IMR-90 (cell line): ENCODE measurements at regions not wholly inside any gene's neighbourhood (a gene's known extent, or its start where the extent isn't known, plus 50 kb on each side); places are given as distances from the start of the nearest gene placed in this dataset.

ENCODE experiments used
- ATAC-seq: fragments of 200-7000 bp; cut with Tn5 transposase; 2 replicates; pipeline ENCODE4 v1.9.1; 2020; ENCODE audit warnings: low read depth, mild to moderate bottlenecking, moderate library complexity
- BruUV-seq: library from RNA; stranded (reverse); fragments of 400-500 nt; replicated peaks from 2 replicates; lab custom pipeline; 2021; lab: Mats Ljungman, UMichigan
- CTCF ChIA-PET: fragments of 300-600 bp; formaldehyde crosslinking; extraction: SDS; loops from one replicate; lab custom pipeline; 2021; ENCODE audit warnings: antibody characterized with exemption; lab: Yijun Ruan, JAX
- POLR2A ChIA-PET: fragments of 300-600 bp; sonication (Branson Sonifier 250); formaldehyde crosslinking; loops from one replicate; lab custom pipeline; 2022; ENCODE audit warnings: antibody characterized with exemption; ENCODE audit not compliant: unreplicated experiment; lab: Charles Lee
- DNase-seq: peaks from one replicate; pipeline ENCODE4 v3.0.0; 2013
- H2AFZ ChIP-seq: replicated peaks from 2 replicates; pipeline ENCODE3; 2013; ENCODE audit warnings: low read length, mild to moderate bottlenecking; ENCODE audit not compliant: poor library complexity
- H2AK5ac ChIP-seq: 2 replicates; pipeline ENCODE4 v1.6.1; 2013; ENCODE audit warnings: low read depth, low read length, inconsistent platforms
- H2AK9ac ChIP-seq: replicated peaks from 2 replicates; pipeline ENCODE3; 2013; ENCODE audit warnings: mild to moderate bottlenecking, low read depth, low read length, moderate library complexity; ENCODE audit not compliant: poor library complexity
- H2BK120ac ChIP-seq: 2 replicates; pipeline ENCODE4 v1.6.1; 2013; ENCODE audit warnings: low read depth, low read length, inconsistent platforms
- H2BK15ac ChIP-seq: 3 replicates; pipeline ENCODE4 v1.6.1; 2013; ENCODE audit warnings: low read depth, low read length, inconsistent platforms
- H2BK20ac ChIP-seq: 2 replicates; pipeline ENCODE4 v1.6.1; 2013; ENCODE audit warnings: low read depth, mild to moderate bottlenecking, inconsistent platforms, low read length, moderate library complexity
- H2BK5ac ChIP-seq: 2 replicates; pipeline ENCODE4 v1.6.1; 2013; ENCODE audit warnings: mild to moderate bottlenecking, low read depth, low read length, inconsistent platforms; ENCODE audit not compliant: poor library complexity, severe bottlenecking
- H3K14ac ChIP-seq: replicated peaks from 2 replicates; pipeline ENCODE4 v1.6.1; 2013; ENCODE audit warnings: low read depth, low read length, inconsistent platforms
- H3K18ac ChIP-seq: 2 replicates; pipeline ENCODE4 v1.6.1; 2013; ENCODE audit warnings: low read depth, low read length, control low read depth
- H3K23ac ChIP-seq: 2 replicates; pipeline ENCODE4 v1.6.1; 2013; ENCODE audit warnings: low read depth, low read length, inconsistent platforms
- H3K27ac ChIP-seq: 2 replicates; pipeline ENCODE4 v1.5.1; 2013; ENCODE audit warnings: mild to moderate bottlenecking, control low read depth, low read length; ENCODE audit not compliant: insufficient read depth
- H3K27me3 ChIP-seq: 2 replicates; pipeline ENCODE4 v1.6.1; 2013; ENCODE audit warnings: low read length; ENCODE audit not compliant: control insufficient read depth, insufficient read depth
- H3K36me3 ChIP-seq: 2 replicates; pipeline ENCODE4 v1.6.1; 2013; ENCODE audit warnings: low read length, mixed read lengths; ENCODE audit not compliant: control insufficient read depth, insufficient read depth
- H3K4ac ChIP-seq: 2 replicates; pipeline ENCODE4 v1.6.1; 2013; ENCODE audit warnings: low read depth, low read length, inconsistent platforms
- H3K4me1 ChIP-seq: 2 replicates; pipeline ENCODE4 v1.6.1; 2013; ENCODE audit warnings: low read length, mixed read lengths; ENCODE audit not compliant: control insufficient read depth, insufficient read depth
- H3K4me2 ChIP-seq: 2 replicates; pipeline ENCODE4 v1.6.1; 2013; ENCODE audit warnings: low read depth, mild to moderate bottlenecking, control low read depth, low read length, moderate library complexity
- H3K4me3 ChIP-seq: 2 replicates; pipeline ENCODE4 v1.5.1; 2013; ENCODE audit warnings: low read depth, mild to moderate bottlenecking, control low read depth, low read length, moderate library complexity; ENCODE audit not compliant: insufficient read depth
- H3K56ac ChIP-seq: 2 replicates; pipeline ENCODE4 v1.6.1; 2013; ENCODE audit warnings: low read length, inconsistent platforms; ENCODE audit not compliant: insufficient read depth; ENCODE audit errors: extremely low read depth
- H3K79me1 ChIP-seq, 2 experiments: 2 replicates each; pipeline ENCODE4 v1.6.1; 2013; ENCODE audit warnings: low read length in 2 of 2, inconsistent platforms in 1 of 2, low read depth in 1 of 2
- H3K9ac ChIP-seq: 2 replicates; pipeline ENCODE4 v1.6.1; 2013; ENCODE audit warnings: low read depth, low read length, control low read depth
- H3K9me1 ChIP-seq: 2 replicates; pipeline ENCODE4 v1.6.1; 2013; ENCODE audit warnings: low read length, inconsistent platforms; ENCODE audit not compliant: insufficient read depth
- H3K9me3 ChIP-seq: 2 replicates; pipeline ENCODE4 v1.6.1; 2013; ENCODE audit warnings: low read length; ENCODE audit not compliant: control insufficient read depth, insufficient read depth
- H4K20me1 ChIP-seq: 2 replicates; pipeline ENCODE4 v1.6.1; 2013; ENCODE audit warnings: low read length, inconsistent platforms; ENCODE audit not compliant: insufficient read depth
- H4K5ac ChIP-seq: 2 replicates; pipeline ENCODE4 v1.6.1; 2013; ENCODE audit warnings: mild to moderate bottlenecking, low read depth, low read length, control low read depth
- H4K8ac ChIP-seq, 2 experiments: 2 replicates each; pipeline ENCODE4 v1.6.1; 2013; ENCODE audit warnings: low read depth in 2 of 2, low read length in 2 of 2, control low read depth in 1 of 2, inconsistent platforms in 1 of 2
- H4K91ac ChIP-seq: 2 replicates; pipeline ENCODE4 v1.6.1; 2013; ENCODE audit warnings: low read depth, low read length, inconsistent platforms; ENCODE audit not compliant: insufficient read depth
- BHLHE40 ChIP-seq: fragments of 150-350 bp; IDR thresholded peaks from 2 replicates; pipeline ENCODE4 v1.6.1; 2016; ENCODE audit warnings: mild to moderate bottlenecking, low read depth, low read length
- CTCF ChIP-seq: conservative IDR thresholded peaks from 2 replicates; pipeline ENCODE4 v1.5.1; 2012; ENCODE audit warnings: mild to moderate bottlenecking, low read depth, low read length, improper control_type of control experiment
- FOS ChIP-seq: fragments of 150-350 bp; IDR thresholded peaks from 2 replicates; pipeline ENCODE4 v1.6.1; 2016; ENCODE audit warnings: low read depth, low read length
- MAFK ChIP-seq: IDR thresholded peaks from 2 replicates; pipeline ENCODE4 v1.6.1; 2012; ENCODE audit warnings: low read depth, low read length, improper control_type of control experiment
- MAZ ChIP-seq: IDR thresholded peaks from 2 replicates; pipeline ENCODE4 v1.6.1; 2012; ENCODE audit warnings: low read depth, mild to moderate bottlenecking, low read length, improper control_type of control experiment, moderate library complexity, borderline replicate concordance
- MXI1 ChIP-seq: IDR thresholded peaks from 2 replicates; pipeline ENCODE4 v1.6.1; 2012; ENCODE audit warnings: low read depth, mild to moderate bottlenecking, low read length, moderate library complexity, borderline replicate concordance
- NFE2L2 ChIP-seq: fragments of 150-350 bp; IDR thresholded peaks from 2 replicates; pipeline ENCODE4 v1.6.1; 2016; ENCODE audit warnings: low read depth, mild to moderate bottlenecking, low read length
- SMC3 ChIP-seq: fragments of 150-350 bp; IDR thresholded peaks from 2 replicates; pipeline ENCODE4 v1.6.1; 2016; ENCODE audit warnings: low read depth, mild to moderate bottlenecking, antibody characterized with exemption, low read length, moderate library complexity
- USF2 ChIP-seq: fragments of 150-350 bp; IDR thresholded peaks from 2 replicates; pipeline ENCODE4 v1.6.1; 2017; ENCODE audit warnings: mild to moderate bottlenecking, antibody characterized with exemption, low read length, low read depth
- WGBS, 2 experiments: methylation state at CpG; one replicate each; pipeline versions ENCODE4 v1.1.5 to v1.1.7; 2013; ENCODE audit warnings: missing lambda C conversion rate in 2 of 2; ENCODE audit not compliant: insufficient read length in 1 of 2; ENCODE audit errors: extremely low coverage in 2 of 2; 5-methylcytosine and 5-hydroxymethylcytosine counted together
- dilution Hi-C: fragments of 300-500 bp; cut with HindIII; formaldehyde crosslinking; loops from one replicate; pipeline ENCODE4 v1.14.3; 2018; ENCODE audit warnings: low sequenced_read_pairs; ENCODE audit not compliant: unreplicated experiment
- in situ Hi-C: fragments of 300-500 bp; cut with MboI; formaldehyde crosslinking; loops from 3 replicates; pipeline ENCODE4 v1.14.3; 2019; ENCODE audit warnings: low sequenced_read_pairs, inconsistent platforms, mixed read lengths
- intact Hi-C: fragments of 100-400 bp; cut with micrococcal nuclease; formaldehyde crosslinking; loops from 2 replicates; pipeline ENCODE4 v1.10.0; 2022

- Histone ChIP-seq H2AK9ac (no peak overlapping the region), H2BK5ac (no peak overlapping the region), H3K9ac (no peak overlapping the region), H3K14ac (no peak overlapping the region), H2BK15ac (no peak overlapping the region), H3K18ac (no peak overlapping the region), H3K4me3 (no peak overlapping the region), H3K23ac (no peak overlapping the region), H3K9me3 (peaks cover 5% of the 10 kb centered on the region), H3K27me3 (no peaks in the 10 kb centered on the region), H3K4me1 (no peaks in the 10 kb centered on the region), H3K36me3 (no peaks in the 10 kb centered on the region), H3K4ac (no peak overlapping the region), H4K5ac (no peak overlapping the region), H3K56ac (no peak overlapping the region), H3K4me2 (no peak overlapping the region), H2AK5ac (no peak overlapping the region), H3K27ac (no peak overlapping the region), H3K79me1 (no peaks in the 10 kb centered on the region), H3K9me1 (no peaks in the 10 kb centered on the region), H2BK120ac (no peak overlapping the region), H4K91ac (no peak overlapping the region), H2AFZ (no peak overlapping the region), H4K20me1 (no peaks in the 10 kb centered on the region), H2BK20ac (no peak overlapping the region), H4K8ac (no peak overlapping the region)
- dilution Hi-C loops = no loop called here
- intact Hi-C loops = no loop called here
- BruUV-seq = no TSS peak
- no peak for DNase-seq
- WGBS, 2 experiments = no CpG with 5 or more reads among the region's 1 CpG
- ChIA-PET POLR2A (no interaction called here), CTCF (no interaction called here)
- ATAC-seq = no peak
- TF ChIP-seq MAZ (no peak), CTCF (no peak), MXI1 (no peak), FOS (no peak), USF2 (no peak), SMC3 (no peak), BHLHE40 (no peak), NFE2L2 (no peak), MAFK (no peak)
- in situ Hi-C loops = no loop called here
These were observed 334.2 kb downstream of the PYDC2 start for GRCh38 chr3:191795196-191795595.
